Left renal cortex interstitium (tissue), 4 donors: ENCODE measurements at regions not wholly inside any gene's neighbourhood (a gene's known extent, or its start where the extent isn't known, plus 50 kb on each side); places are given as distances from the start of the nearest gene placed in this dataset.

ENCODE experiments used
- DNase-seq, 4 donors: peaks; one replicate each; pipeline ENCODE4 v3.0.0-alpha.2; 2013; ENCODE audit warnings: low read depth in 4 of 4, low spot score in 2 of 4, missing footprints in 1 of 4

DNA sequence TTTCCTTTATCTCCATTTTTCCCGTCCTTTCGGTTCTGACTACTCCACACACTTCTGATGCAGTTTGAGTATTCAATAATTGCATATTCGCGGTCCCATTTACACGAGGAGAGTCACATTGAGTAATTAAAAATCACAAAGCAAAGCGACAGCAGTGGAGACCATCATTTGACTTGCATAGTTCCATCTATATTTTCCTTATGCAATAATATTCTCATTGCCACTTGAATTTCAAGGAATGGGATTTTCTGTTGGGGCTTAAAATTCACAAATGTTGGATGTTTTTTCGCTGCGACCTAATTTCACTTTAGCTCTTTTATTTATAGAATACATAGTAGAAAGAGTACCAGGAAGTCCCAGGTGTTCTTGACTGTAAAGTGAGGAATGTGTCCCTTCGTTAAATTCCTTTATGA lies 186.8 kb downstream of the ZEB2 start:
- DNase-seq, result no peak

DNA sequence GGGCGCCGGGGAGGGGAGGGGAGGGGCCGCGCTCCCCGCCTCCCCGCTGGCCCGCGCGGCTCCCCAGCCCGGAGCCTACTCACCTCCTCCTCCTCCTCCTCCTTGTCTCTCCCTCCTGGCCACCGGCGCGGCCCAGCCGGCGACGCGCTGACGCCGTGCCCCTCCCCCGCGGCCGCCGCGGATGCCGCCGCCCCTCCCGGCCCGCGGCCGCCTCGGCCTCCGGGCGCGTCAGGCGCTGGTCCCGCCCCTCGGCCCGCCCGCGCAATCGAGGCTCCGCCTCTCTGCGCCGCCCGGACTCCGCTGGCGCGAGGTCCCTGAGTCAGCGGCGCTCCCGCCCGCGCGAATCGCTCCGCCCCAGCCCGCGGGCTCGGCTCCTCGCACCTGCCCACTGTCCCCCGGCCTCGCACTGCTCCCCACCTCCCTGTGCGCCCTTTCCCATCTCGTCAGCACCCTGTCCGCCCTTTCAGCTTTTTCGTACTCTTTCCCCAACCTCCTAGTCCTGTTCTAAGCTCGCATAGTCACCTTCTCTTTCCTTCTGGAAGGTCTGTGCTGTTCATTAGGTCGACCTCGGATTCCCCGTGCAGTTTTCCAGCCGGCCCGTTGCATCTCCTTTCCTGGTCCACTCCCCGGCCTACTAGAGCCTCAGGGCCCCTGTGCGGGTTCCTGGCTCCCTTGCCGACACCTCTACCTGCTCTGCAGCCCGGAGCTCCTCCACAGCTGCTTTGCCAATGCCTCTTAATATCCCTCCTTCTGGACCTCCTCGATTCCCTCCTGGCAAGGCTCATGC lies 187.4 kb downstream of the ZEB2 start:
- DNase-seq, result peak; percentile 71 to 84 (median 75)

DNA sequence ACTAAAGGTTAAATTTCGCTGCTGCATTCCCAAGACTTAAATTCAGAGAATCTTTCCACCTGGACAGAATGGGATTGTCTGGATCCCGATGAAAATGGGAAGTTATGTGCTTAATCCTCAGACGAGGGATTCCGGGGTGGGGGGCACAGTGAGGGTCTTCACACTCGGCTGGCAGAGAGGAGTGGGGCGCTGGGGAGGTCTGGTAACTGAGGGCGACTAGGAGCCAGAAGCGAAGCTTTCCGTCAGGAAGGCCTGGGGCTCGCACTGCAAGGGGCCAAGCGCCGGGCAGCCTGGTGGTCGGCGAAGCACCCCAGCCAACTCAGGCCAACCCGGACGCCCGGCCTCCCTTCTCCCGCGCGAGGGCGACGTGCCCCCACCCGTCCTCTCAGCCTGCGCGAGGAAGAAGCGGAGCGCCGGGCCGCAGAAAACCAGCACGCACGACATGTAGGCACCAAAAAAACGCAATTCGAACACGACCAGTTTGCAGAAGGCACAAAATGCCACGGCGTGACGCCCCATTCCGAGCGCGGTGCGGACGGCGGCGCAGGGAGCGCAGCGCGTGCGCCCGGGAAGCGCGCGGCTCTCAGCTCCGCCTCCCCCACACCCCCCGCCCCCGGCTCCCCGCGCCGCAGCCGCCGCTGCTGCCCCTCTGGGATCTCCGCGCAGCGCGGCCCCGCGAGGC lies 188.1 kb downstream of the ZEB2 start:
- peak in 2 of 4 donors; percentile 51 to 68 for DNase-seq

DNA sequence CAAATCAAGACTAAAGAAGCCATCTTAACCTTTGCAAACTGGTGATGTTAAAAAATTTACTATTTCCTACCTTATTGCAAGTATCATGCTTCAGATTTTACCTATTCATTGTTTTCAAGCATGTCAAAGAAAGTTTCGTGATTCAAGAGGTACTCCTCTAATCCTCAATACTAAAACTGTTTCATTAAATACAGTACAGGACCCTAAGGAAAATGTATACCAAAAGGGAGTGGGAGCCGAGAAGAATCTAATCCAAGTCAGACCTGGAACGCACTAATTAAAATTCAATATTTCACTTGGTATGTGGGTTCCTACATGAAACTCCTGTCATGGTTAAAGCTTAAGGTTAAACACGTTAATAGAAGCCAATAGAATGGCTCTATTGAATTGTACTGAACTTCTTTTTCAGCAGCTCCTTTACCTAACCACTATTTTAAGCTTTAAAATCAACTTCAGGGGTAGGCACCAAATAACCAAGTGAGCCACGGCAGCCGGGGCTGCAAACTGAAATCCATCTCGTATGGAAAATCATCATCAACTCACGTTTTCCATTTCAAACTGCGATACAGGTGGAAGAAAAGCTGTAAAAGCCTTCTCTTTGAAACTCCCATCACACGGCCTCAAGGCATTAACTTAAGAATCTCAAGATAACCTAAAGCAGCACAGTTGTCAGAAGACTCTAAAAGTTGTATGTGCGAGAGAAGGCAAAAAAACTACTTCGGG lies 188.8 kb downstream of the ZEB2 start:
- no peak for DNase-seq

DNA sequence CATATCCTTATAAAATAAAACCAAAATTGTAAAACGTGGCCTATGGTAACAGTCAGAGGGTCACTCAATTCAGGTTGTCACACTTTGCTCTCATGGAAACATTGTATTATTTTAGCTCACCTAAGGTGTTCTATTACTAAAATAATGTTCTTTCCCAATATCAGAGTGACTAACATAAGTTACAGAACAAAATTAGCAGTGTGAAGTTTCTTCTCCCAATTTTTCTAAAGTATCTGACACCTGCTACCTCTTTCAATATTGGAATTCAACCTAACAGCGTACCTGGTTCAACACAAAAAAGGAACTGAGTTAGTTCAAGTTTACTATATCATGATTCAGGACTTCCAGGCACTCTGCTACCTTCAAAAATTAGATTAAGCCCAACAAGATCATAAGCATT lies 190.4 kb downstream of the ZEB2 start:
- no peak for DNase-seq

DNA sequence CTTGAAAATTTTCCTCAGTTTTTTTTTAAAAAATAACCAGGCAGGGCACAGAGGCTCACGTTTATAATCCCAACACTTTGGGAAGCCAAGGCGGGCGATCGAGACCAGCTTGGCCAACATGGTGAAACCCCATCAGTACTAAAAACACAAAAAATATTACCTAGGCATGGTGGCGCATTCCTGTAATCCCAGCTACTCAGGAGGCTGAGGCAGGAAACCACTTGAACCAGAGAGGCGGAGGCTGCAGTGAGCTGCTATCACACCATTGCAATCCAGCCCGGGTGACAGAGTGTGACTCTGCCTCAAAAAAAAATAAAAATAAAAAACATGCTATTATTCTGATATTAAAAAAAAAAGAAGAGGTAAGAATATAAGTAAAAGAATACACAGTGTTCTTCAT lies 191.0 kb downstream of the ZEB2 start:
- DNase-seq, result no peak

DNA sequence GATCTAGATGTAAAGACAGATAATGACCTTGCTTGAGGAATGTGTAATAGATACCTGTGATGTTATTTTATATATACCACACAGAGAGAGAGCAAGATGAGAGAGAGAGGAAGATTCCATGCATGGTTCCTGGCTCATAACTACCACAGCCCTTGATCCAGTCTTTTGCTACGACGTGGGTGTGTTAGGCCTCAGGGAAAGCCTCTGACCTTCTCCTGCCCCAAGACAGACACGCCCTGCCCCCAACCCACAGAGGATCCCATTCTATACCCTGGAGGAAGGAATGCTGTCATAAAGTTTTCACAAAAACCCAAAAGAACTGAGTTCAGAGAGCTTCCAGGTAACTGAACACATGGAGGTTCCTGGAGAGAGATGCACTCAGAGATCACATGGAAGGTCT lies 193.1 kb downstream of the ZEB2 start:
- DNase-seq, result no peak

DNA sequence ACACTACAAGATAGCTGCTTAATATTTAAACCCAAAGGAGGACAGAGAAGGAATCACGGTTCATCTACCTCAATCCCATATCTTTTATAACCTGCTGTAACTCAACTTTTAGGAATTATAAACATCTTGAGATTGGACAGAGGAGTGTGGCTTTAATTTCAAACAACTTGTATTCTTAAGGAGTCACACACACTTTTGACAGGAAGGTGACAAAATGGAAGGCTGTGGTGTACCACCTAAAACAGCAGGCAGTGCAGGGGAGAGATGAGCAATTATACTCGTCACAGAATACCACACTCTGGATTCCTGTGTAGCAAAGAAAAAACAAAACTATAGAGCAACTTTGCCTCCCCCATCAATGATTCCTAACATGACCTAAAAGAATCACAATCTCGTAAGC lies 194.8 kb downstream of the ZEB2 start:
- no peak for DNase-seq

DNA sequence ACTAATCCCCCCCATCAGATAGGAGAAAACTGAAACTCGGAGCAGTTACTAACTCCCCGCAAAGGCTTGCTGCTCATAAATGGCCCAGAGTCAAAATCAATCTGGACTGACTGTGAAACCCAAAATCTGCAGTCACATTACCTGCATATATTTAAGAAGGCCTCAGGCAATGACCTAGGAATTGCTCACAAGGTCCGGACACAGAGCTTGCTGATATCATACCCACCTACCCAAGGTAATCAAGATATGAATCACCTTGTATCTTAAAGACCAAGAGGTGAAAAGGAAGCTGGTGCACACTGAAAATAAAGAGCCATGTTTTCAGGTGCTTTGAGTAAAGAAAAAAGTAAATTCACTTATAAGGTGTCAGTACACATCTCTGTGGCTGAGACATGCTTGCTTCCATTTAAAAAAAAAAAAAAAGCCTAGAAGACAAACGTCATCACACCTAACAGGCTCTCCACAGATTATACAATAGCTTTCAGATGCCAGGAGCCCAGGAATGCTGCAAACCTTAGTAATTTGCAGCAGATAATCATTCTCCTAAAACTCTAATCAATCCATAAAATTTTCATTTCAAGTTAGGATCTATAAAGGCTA lies 195.4 kb downstream of the ZEB2 start:
- DNase-seq, result no peak

DNA sequence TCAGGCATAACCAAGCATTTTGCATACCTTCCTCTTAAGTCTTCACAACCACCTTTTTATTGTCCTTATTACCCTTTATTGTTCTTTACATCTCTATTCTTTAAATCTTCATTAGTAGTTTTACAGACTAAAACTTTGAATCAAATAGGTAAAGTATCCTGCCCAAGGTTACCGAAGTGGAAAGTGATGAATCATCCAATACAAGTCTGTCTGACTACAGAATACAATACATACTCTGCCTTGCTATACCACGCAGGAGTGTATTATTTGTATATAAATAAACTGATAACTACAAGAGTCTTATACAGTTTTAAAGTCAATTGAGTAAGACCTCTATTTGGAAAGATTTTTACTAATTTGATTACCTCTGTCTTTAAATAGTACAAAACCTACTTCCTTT lies 196.0 kb downstream of the ZEB2 start:
- DNase-seq, result no peak

DNA sequence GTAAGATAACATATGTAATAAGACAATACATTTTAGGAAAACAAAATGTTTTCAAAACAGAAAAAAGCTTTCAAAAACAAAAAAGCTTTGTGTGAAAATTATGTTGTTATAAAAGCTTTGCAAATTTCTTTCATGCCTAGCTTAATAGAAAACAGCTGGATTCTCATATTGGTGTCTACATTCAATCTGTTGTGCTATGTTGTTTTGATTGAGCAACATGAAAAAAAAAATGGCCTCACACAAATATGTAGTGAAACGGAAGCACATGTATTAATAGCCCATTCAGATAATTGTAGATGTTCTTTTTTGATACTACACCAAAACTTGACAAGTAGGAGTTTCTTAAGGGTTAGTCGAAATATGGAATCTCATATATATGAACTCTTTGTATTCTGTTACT lies 197.5 kb downstream of the ZEB2 start:
- no peak for DNase-seq

DNA sequence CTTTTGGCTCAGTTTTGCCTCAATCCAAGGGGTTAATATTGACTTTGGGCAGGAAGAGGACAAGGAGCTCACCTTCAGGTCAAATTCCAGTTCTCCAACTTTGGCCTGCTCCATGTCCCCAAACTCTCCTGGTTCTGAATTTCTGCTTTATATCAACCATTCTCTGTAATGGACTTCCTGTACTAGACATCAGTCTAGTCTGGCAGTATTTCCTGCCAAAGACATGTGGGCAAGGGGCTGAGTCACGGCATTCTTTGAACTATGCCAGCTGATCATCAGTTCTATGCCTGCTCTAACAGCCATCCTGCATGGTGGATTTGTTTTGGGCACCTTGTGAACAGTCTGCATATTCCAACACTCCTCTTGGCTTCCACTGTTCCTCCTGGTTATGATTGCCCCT lies 199.4 kb downstream of the ZEB2 start:
- DNase-seq, result no peak

DNA sequence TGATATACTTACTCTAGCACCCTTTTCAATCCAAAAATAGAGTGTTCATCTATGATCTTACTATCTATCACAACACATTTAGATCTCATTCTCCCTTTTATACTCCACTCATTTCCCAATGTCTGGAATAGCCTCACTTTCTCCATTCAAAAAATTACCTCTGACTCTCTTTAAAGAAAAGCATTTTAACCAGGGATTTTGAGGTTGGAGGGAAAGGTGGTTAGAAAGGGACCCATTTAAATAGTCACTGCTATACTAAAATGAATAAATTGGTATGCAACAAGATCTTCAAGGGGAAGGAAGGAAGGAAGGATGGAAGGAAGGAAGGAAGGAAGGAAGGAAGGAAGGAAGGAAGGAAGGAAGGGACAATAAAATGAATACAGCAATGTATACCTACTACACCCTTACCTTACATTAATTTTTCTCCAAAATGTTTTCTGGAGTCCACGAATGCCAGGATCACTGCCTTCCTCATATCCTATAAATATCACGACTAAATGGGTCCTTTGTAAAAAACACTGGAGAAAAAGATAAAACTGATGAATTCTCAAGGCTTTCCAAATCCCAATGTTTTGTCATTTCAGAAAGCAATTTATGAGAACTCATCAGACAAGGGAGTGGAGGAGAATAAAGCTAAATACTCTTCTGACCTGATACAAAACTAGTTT lies 202.7 kb downstream of the ZEB2 start:
- no peak for DNase-seq

DNA sequence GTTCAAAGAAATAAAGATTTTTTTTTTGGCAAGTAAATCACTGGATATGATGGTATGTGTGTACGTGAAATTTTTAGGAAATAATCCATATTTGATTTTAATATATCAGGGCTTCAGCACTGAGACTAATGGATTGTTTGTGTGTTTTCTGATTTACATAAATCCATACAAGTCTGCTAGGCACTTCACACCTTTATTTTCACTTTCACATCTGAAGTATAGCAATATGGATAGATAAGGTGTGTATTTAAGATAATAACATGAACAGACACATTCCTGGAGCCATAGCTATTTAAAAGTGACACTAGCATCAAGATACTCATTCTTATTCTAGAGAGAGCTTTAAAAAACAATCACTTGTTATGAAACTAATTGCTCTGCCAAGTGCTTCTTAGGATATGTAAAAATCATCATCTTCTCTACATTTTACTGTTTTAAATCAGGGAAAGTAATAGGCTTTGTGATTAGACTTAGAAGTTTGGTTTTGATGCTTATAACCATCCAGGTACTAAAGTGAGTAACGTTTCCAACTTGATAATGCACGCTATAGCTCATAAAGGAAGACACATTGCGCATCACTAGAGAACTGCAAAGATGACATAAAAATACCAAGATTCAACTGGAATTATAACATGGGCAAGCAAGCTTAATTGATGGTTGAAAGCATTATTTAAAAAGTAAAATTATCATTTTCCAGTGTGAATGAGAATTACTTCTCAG lies 208.9 kb downstream of the ZEB2 start:
- DNase-seq, result no peak

DNA sequence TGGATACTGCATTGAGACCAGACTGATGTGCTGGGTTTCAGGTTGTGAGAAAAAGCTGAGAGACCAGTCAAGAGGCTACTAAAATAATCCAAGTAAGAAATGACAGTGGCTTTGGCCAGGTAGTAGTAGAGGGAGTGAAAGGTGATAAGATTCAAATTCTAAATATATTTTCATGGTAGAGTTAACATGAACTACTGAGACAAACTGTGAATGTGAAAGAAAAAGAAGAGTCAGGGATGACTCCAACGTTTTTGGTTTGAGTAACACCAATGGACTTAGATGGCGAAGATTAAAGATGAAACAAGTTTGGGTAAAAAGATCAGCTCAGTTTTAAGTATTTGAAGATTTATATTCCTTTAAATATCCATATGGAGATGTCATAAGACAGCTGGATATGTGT lies 209.4 kb downstream of the ZEB2 start:
- no peak for DNase-seq

DNA sequence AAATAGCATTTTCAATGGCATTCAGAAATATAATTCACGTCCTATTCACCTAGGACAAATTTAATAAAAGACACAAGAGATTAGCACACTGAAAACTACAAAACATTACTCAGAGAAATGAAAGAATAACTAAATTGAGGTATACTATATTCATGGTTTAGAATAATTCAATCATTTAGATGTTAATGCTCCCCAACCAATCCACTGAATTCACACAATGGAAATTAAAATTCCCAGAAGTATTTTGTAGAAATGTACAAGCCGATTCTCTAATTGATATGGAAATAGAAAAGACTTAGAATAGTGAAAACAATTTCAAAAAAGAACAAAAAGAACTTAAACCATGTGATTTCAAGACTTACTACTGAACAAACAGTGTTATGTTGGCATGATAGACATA lies 212.2 kb downstream of the ZEB2 start:
- DNase-seq, result no peak

DNA sequence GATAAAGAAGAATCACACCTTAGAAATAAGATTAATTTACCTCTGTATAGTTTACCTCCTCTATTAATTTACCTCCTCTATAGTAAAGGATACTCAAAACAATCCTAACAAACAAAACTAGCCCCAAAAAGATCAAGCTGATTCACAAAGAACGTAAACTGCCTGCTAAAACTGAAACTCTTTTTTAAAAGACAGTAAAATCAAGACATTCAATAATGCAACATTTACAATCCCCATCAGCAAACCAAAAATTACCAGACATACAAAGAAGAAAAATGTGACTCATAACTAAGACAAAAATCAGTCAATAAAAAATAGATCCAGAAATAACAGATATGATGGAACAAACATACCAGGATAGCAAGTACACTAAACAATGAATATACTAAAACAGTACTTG lies 215.7 kb downstream of the ZEB2 start:
- no peak for DNase-seq

DNA sequence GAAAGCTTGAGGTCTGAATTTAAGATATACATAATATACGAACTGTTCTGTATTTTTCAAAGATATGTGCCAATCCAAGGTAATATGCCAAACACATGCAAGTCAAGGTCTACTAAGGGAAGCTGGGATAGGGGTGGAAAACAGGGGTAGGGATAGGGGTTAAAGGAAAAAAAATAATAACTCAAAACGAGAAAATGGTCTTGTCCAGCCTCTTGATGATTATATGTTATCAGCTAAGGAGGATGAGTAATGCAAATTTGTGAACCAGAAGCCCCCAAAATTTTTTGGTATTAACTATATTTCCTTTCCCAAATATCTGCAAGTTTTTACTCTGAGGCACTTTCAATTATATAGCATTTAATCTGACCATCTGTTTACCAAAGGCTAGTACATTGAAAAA lies 219.3 kb downstream of the ZEB2 start:
- no peak for DNase-seq

DNA sequence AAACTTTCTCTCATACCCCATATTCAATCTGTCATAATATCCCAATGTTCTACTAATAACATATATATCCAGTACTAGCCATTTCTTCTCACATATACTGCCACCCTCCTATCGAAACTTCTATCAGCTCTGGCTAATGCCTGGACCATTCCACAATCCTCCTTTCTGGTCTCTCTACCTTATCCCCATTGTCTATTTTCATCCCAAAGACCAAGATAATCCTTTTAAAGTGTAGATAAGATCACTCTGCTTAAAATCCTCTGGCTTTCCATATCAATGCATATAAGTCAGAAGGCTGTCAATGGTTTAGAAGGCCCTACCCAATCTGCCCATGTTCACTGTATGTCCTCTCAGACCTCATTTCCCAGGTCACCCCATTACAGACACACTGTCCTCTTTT lies 229.6 kb downstream of the ZEB2 start:
- DNase-seq, result no peak

DNA sequence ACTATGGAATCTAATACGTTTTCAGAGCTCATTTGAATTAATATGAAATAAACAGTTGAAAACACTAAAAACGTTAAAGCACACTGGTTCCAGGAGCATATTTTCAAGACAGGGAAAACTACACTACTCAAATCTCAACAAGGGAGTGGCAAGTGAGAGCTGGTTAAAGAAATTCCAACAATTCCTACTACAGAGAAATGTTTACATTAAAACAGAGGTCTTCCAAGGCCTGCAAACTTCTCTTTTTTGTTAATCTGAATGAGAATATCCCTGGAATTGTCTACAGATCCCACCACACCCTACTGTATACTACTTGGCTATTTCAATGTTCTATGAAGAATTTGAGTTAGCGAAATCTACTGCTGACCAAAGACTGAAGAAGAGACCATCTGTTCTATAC lies 231.5 kb downstream of the ZEB2 start:
- DNase-seq, result no peak
